HEK293 (cell line): ENCODE measurements at regions not wholly inside any gene's neighbourhood (a gene's known extent, or its start where the extent isn't known, plus 50 kb on each side); places are given as distances from the start of the nearest gene placed in this dataset.

Source experiments
- CTCF ChIA-PET: fragments of 350-600 bp; formaldehyde crosslinking; extraction: SDS; loops from one replicate; lab custom pipeline; 2021; ENCODE audit warnings: antibody characterized with exemption; lab: Yijun Ruan, JAX
- POLR2A ChIA-PET: fragments of 300-600 bp; formaldehyde crosslinking; extraction: SDS; loops from one replicate; lab custom pipeline; 2020; ENCODE audit warnings: antibody characterized with exemption, inconsistent platforms; lab: Yijun Ruan, JAX
- H3K27ac ChIP-seq: fragments of 200-500 bp; sonication (Bioruptor generic); 2 replicates; pipeline ENCODE4 v1.5.1; 2014; ENCODE audit warnings: low read depth, low read length, control low read depth, inconsistent platforms; ENCODE audit errors: extremely low read depth
- H3K36me3 ChIP-seq, 2 experiments: fragments of 200-500 bp in 1 of 2; sonication (Bioruptor generic) in 1 of 2; 1 replicate in 1 of 2; 2 replicates in 1 of 2; pipeline ENCODE4 v1.5.1; 2014 to 2017; ENCODE audit warnings: inconsistent platforms in 2 of 2, low read length in 2 of 2; ENCODE audit not compliant: control insufficient read depth in 2 of 2, insufficient read depth in 1 of 2
- H3K4me1 ChIP-seq: fragments of 200-500 bp; sonication (Bioruptor generic); 2 replicates; pipeline ENCODE4 v1.5.1; 2014; ENCODE audit warnings: mild to moderate bottlenecking, low read length, inconsistent platforms; ENCODE audit not compliant: control insufficient read depth, insufficient read depth
- H3K4me3 ChIP-seq: 2 replicates; pipeline ENCODE4 v1.5.1; 2011; ENCODE audit warnings: low read depth, mild to moderate bottlenecking, control low read depth, low read length, moderate library complexity
- H3K9me3 ChIP-seq: fragments of 200-500 bp; sonication (Bioruptor generic); 2 replicates; pipeline ENCODE4 v1.5.1; 2014; ENCODE audit warnings: low read depth, low read length, inconsistent platforms; ENCODE audit not compliant: control insufficient read depth, insufficient read depth
- CTCF ChIP-seq: fragments of 450-650 bp; formaldehyde crosslinking; IDR thresholded peaks from 2 replicates; pipeline ENCODE4 v1.5.1; 2016; ENCODE audit warnings: missing biosample characterization, missing genetic modification characterization
- GLI4 ChIP-seq: fragments of 450-650 bp; formaldehyde crosslinking; IDR thresholded peaks from 2 replicates; pipeline ENCODE4 v1.5.1; 2016; ENCODE audit warnings: missing biosample characterization, missing genetic modification characterization
- GLIS1 ChIP-seq: fragments of 450-650 bp; formaldehyde crosslinking; IDR thresholded peaks from 2 replicates; pipeline ENCODE4 v1.5.1; 2016; ENCODE audit warnings: missing biosample characterization, missing genetic modification characterization
- REST ChIP-seq: fragments of 450-650 bp; formaldehyde crosslinking; IDR thresholded peaks from 2 replicates; pipeline ENCODE4 v1.5.1; 2016; ENCODE audit warnings: missing biosample characterization, missing genetic modification characterization
- SCRT2 ChIP-seq: fragments of 450-650 bp; formaldehyde crosslinking; IDR thresholded peaks from 2 replicates; pipeline ENCODE4 v1.5.1; 2016; ENCODE audit warnings: missing biosample characterization, missing genetic modification characterization
- YY2 ChIP-seq: fragments of 450-650 bp; formaldehyde crosslinking; IDR thresholded peaks from 2 replicates; pipeline ENCODE4 v1.5.1; 2016; ENCODE audit warnings: missing biosample characterization, missing genetic modification characterization
- ZFP69B ChIP-seq: fragments of 450-650 bp; formaldehyde crosslinking; IDR thresholded peaks from 2 replicates; pipeline ENCODE4 v1.5.1; 2016; ENCODE audit warnings: missing biosample characterization, missing genetic modification characterization
- ZNF10 ChIP-seq: fragments of 450-650 bp; formaldehyde crosslinking; IDR thresholded peaks from 2 replicates; pipeline ENCODE4 v1.5.1; 2017; ENCODE audit warnings: missing biosample characterization, missing genetic modification characterization
- ZNF112 ChIP-seq: fragments of 450-650 bp; formaldehyde crosslinking; IDR thresholded peaks from 2 replicates; pipeline ENCODE4 v1.5.0; 2017; ENCODE audit warnings: missing biosample characterization, missing genetic modification characterization
- ZNF146 ChIP-seq: fragments of 450-650 bp; formaldehyde crosslinking; IDR thresholded peaks from 2 replicates; pipeline ENCODE4 v1.5.1; 2016; ENCODE audit warnings: missing biosample characterization, missing genetic modification characterization
- ZNF155 ChIP-seq: fragments of 450-650 bp; formaldehyde crosslinking; IDR thresholded peaks from 2 replicates; pipeline ENCODE4 v1.5.1; 2016; ENCODE audit warnings: missing biosample characterization, missing genetic modification characterization
- ZNF16 ChIP-seq: fragments of 450-650 bp; formaldehyde crosslinking; IDR thresholded peaks from 2 replicates; pipeline ENCODE4 v1.5.1; 2016; ENCODE audit warnings: low read depth, missing biosample characterization, missing genetic modification characterization
- ZNF175 ChIP-seq: fragments of 450-650 bp; formaldehyde crosslinking; IDR thresholded peaks from 2 replicates; pipeline ENCODE4 v1.5.1; 2016; ENCODE audit warnings: missing biosample characterization, missing genetic modification characterization
- ZNF18 ChIP-seq: fragments of 450-650 bp; formaldehyde crosslinking; IDR thresholded peaks from 2 replicates; pipeline ENCODE4 v1.5.1; 2016; ENCODE audit warnings: missing biosample characterization, missing genetic modification characterization
- ZNF19 ChIP-seq: fragments of 450-650 bp; formaldehyde crosslinking; IDR thresholded peaks from 2 replicates; pipeline ENCODE4; 2016; ENCODE audit warnings: missing biosample characterization, missing genetic modification characterization, low read depth
- ZNF24 ChIP-seq: fragments of 450-650 bp; formaldehyde crosslinking; IDR thresholded peaks from 2 replicates; pipeline ENCODE4 v1.5.1; 2016; ENCODE audit warnings: missing biosample characterization, missing genetic modification characterization
- ZNF302 ChIP-seq: fragments of 450-650 bp; formaldehyde crosslinking; IDR thresholded peaks from 2 replicates; pipeline ENCODE4 v1.5.1; 2016; ENCODE audit warnings: missing biosample characterization, missing genetic modification characterization, low read depth
- ZNF558 ChIP-seq: fragments of 450-650 bp; formaldehyde crosslinking; IDR thresholded peaks from 2 replicates; pipeline ENCODE4 v1.5.1; 2016; ENCODE audit warnings: missing biosample characterization, missing genetic modification characterization
- ZNF621 ChIP-seq: fragments of 450-650 bp; formaldehyde crosslinking; IDR thresholded peaks from 2 replicates; pipeline ENCODE4 v1.5.1; 2017; ENCODE audit warnings: missing biosample characterization, missing genetic modification characterization
- ZNF660 ChIP-seq: fragments of 450-650 bp; IDR thresholded peaks from 2 replicates; pipeline ENCODE4 v1.5.1; 2018; ENCODE audit warnings: missing biosample characterization, mild to moderate bottlenecking, missing genetic modification characterization
- ZSCAN16 ChIP-seq: fragments of 450-650 bp; formaldehyde crosslinking; IDR thresholded peaks from 2 replicates; pipeline ENCODE4 v1.5.1; 2016; ENCODE audit warnings: missing biosample characterization, missing genetic modification characterization

GRCh38 chr15:38868326-38869114 is 303.9 kb upstream of the RASGRP1 start:
- H3K9me3 ChIP-seq, result no peaks in the 10 kb centered on the region
- H3K4me1 ChIP-seq, result 0 out of 2 replicates have a peak, but pooled peaks cover 2% of the 10 kb centered on the region
- ChIA-PET CTCF (no interaction called here), POLR2A (no interaction called here)
- H3K4me3 ChIP-seq, result no peak overlapping the region
- H3K27ac ChIP-seq, result no peak overlapping the region
- no peaks in the 10 kb centered on the region for H3K36me3 ChIP-seq
- TF ChIP-seq ZNF660 (tag by site-specific recombination) (peak; percentile 97), ZNF558 (no peak), SCRT2 (peak; percentile 76)

- no peak for TF ChIP-seq ZNF18 (tag by site-specific recombination)
- no peak for TF ChIP-seq REST (tag by site-specific recombination)
- no peak for TF ChIP-seq ZNF24
- no peak for TF ChIP-seq ZNF155 (tag by site-specific recombination)
- TF ChIP-seq ZSCAN16 (tag by site-specific recombination), result no peak
- TF ChIP-seq ZNF621 (tag by site-specific recombination), result no peak
- Histone ChIP-seq H3K27ac (no peak overlapping the region), H3K9me3 (no peaks in the 10 kb centered on the region), H3K36me3 (no peaks in the 10 kb centered on the region), H3K4me1 (0 out of 2 replicates have a peak, but pooled peaks cover 2% of the 10 kb centered on the region), H3K4me3 (no peak overlapping the region)
- ChIA-PET CTCF (no interaction called here), POLR2A (no interaction called here)
Measured at GRCh38 chr15:38871638-38872037, 307.0 kb upstream of the RASGRP1 start.

GRCh38 chr15:38872732-38873131 is 308.1 kb upstream of the RASGRP1 start:
- CTCF ChIA-PET, result interaction anchor here (0.9 kb wide), 1 partner anchor 15 kb away, joined by 3 read pairs; no protein-coding TSS in a partner anchor
- POLR2A ChIA-PET, result no interaction called here
- no peaks in the 10 kb centered on the region for H3K36me3 ChIP-seq
- TF ChIP-seq GLI4 (tag by site-specific recombination) (no peak), ZNF16 (no peak), CTCF (tag by site-specific recombination) (no peak), ZNF146 (no peak), ZFP69B (tag by site-specific recombination) (no peak), ZNF175 (tag by site-specific recombination) (no peak), ZNF112 (no peak), ZNF19 (no peak), GLIS1 (tag by site-specific recombination) (no peak), YY2 (tag by site-specific recombination) (no peak), ZNF10 (tag by site-specific recombination) (no peak), ZNF302 (no peak)
- TF ChIP-seq, all 188 proteins: peak for 0
- Histone ChIP-seq H3K4me3 (no peak overlapping the region), H3K9me3 (no peaks in the 10 kb centered on the region), H3K4me1 (0 out of 2 replicates have a peak, but pooled peaks cover 2% of the 10 kb centered on the region), H3K27ac (no peak overlapping the region)
